ENCODE measurements at regions not wholly inside any gene's neighbourhood (a gene's known extent, or its start where the extent isn't known, plus 50 kb on each side); places are given as distances from the start of the nearest gene placed in this dataset.

DNA sequence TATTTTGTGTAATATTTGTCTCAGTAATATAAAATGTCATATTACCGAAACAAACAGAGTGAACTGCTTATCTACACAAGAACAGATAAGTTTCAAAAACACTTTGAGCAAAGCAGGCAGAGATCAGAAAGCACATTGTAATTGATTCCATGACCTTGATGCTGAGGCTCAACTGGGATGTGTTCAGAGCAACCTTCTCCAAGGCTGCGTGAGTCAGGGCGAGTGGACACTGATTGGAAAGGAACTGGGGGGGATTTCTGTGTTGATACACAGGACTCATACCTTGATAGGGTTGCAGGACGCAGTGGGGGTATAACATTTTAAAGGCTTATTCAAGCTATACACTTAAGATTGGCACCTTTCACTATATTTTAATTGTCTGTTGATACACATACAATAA, 1136.3 kb downstream of the UQCRFS1 start:
- no peaks in the 10 kb centered on the region for H3K79me2 ChIP-seq (ENCODE audit: control insufficient read depth, insufficient read depth, low read length)
- no peak overlapping the region for H3K4me2 ChIP-seq (ENCODE audit: insufficient read depth, low read length)
- no peaks in the 10 kb centered on the region for H3K9me1 ChIP-seq (replicated peaks; ENCODE audit: control insufficient read depth, extremely low read depth, insufficient read depth, low read length)
- H3K27me3 ChIP-seq (ENCODE audit: control insufficient read depth in 2 of 2, insufficient read depth in 2 of 2, low read length in 2 of 2) = no peaks in the 10 kb centered on the region
- ChIA-PET POLR2A (no interaction called here), CTCF (no interaction called here)
- no TSS peak for BruUV-seq (replicated peaks)
- no peaks in the 10 kb centered on the region for H3K36me3 ChIP-seq (ENCODE audit: control insufficient read depth in 2 of 2, extremely low read depth in 1 of 2, insufficient read depth in 2 of 2, low read length in 2 of 2)
- TF ChIP-seq, protein P1, sequence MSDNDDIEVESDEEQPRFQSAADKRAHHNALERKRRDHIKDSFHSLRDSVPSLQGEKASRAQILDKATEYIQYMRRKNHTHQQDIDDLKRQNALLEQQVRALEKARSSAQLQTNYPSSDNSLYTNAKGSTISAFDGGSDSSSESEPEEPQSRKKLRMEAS (IDR thresholded peaks at IDR 0.05; ENCODE audit: insufficient read depth, insufficient read length) = no peak
- TF ChIP-seq, protein P2, sequence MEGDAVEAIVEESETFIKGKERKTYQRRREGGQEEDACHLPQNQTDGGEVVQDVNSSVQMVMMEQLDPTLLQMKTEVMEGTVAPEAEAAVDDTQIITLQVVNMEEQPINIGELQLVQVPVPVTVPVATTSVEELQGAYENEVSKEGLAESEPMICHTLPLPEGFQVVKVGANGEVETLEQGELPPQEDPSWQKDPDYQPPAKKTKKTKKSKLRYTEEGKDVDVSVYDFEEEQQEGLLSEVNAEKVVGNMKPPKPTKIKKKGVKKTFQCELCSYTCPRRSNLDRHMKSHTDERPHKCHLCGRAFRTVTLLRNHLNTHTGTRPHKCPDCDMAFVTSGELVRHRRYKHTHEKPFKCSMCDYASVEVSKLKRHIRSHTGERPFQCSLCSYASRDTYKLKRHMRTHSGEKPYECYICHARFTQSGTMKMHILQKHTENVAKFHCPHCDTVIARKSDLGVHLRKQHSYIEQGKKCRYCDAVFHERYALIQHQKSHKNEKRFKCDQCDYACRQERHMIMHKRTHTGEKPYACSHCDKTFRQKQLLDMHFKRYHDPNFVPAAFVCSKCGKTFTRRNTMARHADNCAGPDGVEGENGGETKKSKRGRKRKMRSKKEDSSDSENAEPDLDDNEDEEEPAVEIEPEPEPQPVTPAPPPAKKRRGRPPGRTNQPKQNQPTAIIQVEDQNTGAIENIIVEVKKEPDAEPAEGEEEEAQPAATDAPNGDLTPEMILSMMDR (IDR thresholded peaks at IDR 0.05; ENCODE audit: extremely low read depth in 1 of 2, insufficient read depth in 1 of 2, low read depth in 1 of 2, low read length in 2 of 2) = no peak
- no peak overlapping the region for H3K4me3 ChIP-seq (replicated peaks in 1 of 3; ENCODE audit: insufficient read depth in 1 of 3, low read depth in 1 of 3, low read length in 3 of 3)
- dilution Hi-C loops (cut with MboI; ENCODE audit: extremely low pct_ligation_motif_present, low sequenced_read_pairs) (no loop called here), intact Hi-C loops (cut with micrococcal nuclease) (no loop called here)
- no peak overlapping the region for H3K9ac ChIP-seq (replicated peaks; ENCODE audit: extremely low read depth, insufficient read depth, low read length)
- H3K4me1 ChIP-seq (ENCODE audit: control insufficient read depth, extremely low read depth, insufficient read depth, low read length) = no peaks in the 10 kb centered on the region
- DNase-seq (ENCODE audit: low read depth, low spot score) = no peak
- FAIRE-seq = no peak
- no peak overlapping the region for H2AFZ ChIP-seq (ENCODE audit: low read depth, low read length)
- H4K20me1 ChIP-seq (replicated peaks; ENCODE audit: control insufficient read depth, extremely low read depth, insufficient read depth, low read length) = no peaks in the 10 kb centered on the region
- H3K27ac ChIP-seq (ENCODE audit: insufficient read depth, low read depth, low read length) = no peak overlapping the region
- peaks cover 8% of the 10 kb centered on the region for H3K9me3 ChIP-seq (replicated peaks; ENCODE audit: control insufficient read depth, insufficient read depth, low read length)

DNA sequence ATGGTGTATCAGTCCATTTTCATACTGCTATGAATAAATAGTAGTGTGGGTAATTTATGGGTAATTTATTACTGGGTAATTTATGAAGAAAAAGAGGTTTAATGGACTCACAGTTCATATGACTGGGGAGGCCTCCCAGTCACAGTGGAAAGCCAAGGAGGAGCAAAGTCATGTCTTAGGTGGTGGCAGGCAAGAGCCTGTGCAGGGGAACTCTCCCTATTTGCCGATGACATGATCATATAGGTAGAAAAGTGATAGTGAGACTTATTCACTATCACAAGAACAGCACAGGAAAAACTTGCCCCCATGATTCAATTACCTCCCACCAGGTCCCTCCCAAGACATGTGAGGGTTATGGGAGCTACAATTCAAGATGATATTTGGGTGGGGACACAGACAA, 1137.7 kb downstream of the UQCRFS1 start:
- Histone ChIP-seq H3K9ac (replicated peaks; ENCODE audit: extremely low read depth, insufficient read depth, low read length) (no peak overlapping the region), H3K79me2 (ENCODE audit: control insufficient read depth, insufficient read depth, low read length) (no peaks in the 10 kb centered on the region), H3K9me3 (replicated peaks; ENCODE audit: control insufficient read depth, insufficient read depth, low read length) (peaks cover 8% of the 10 kb centered on the region), H4K20me1 (replicated peaks; ENCODE audit: control insufficient read depth, extremely low read depth, insufficient read depth, low read length) (no peaks in the 10 kb centered on the region), H3K27ac (ENCODE audit: insufficient read depth, low read depth, low read length) (no peak overlapping the region), H3K36me3 (ENCODE audit: control insufficient read depth in 2 of 2, extremely low read depth in 1 of 2, insufficient read depth in 2 of 2, low read length in 2 of 2) (no peaks in the 10 kb centered on the region), H3K4me2 (ENCODE audit: insufficient read depth, low read length) (no peak overlapping the region), H2AFZ (ENCODE audit: low read depth, low read length) (no peak overlapping the region), H3K4me3 (replicated peaks in 1 of 3; ENCODE audit: insufficient read depth in 1 of 3, low read depth in 1 of 3, low read length in 3 of 3) (no peak overlapping the region), H3K9me1 (replicated peaks; ENCODE audit: control insufficient read depth, extremely low read depth, insufficient read depth, low read length) (no peaks in the 10 kb centered on the region), H3K4me1 (ENCODE audit: control insufficient read depth, extremely low read depth, insufficient read depth, low read length) (no peaks in the 10 kb centered on the region), H3K27me3 (ENCODE audit: control insufficient read depth in 2 of 2, insufficient read depth in 2 of 2, low read length in 2 of 2) (no peaks in the 10 kb centered on the region)
- intact Hi-C loops (cut with micrococcal nuclease) = no loop called here
- TF ChIP-seq FOS (IDR thresholded peaks at IDR 0.05; ENCODE audit: borderline replicate concordance, insufficient read depth, low read length) (no peak), MYC (IDR thresholded peaks at IDR 0.05; ENCODE audit: low read depth, low read length) (no peak), EZH2 (IDR thresholded peaks at IDR 0.05; ENCODE audit: borderline replicate concordance, low read depth, low read length, severe bottlenecking) (no peak), GATA2 (IDR thresholded peaks at IDR 0.05; ENCODE audit: insufficient read depth, insufficient read length, low read depth, low read length) (no peak), POLR2AphosphoS5 (IDR thresholded peaks at IDR 0.05; ENCODE audit: insufficient read depth, low read depth, low read length) (no peak)
- TF ChIP-seq, protein P2 (IDR thresholded peaks at IDR 0.05; ENCODE audit: extremely low read depth in 1 of 2, insufficient read depth in 1 of 2, low read depth in 1 of 2, low read length in 2 of 2) = no peak
- ChIA-PET POLR2A (no interaction called here), CTCF (no interaction called here)
- dilution Hi-C loops (cut with MboI; ENCODE audit: extremely low pct_ligation_motif_present, low sequenced_read_pairs) = no loop called here
- BruUV-seq (replicated peaks) = no TSS peak
- no peak for FAIRE-seq
- DNase-seq (ENCODE audit: low read depth, low spot score) = no peak

Measured in endothelial cell of umbilical vein (primary cell).